Upper lobe of left lung (tissue), 4 donors: ENCODE measurements at regions not wholly inside any gene's neighbourhood (a gene's known extent, or its start where the extent isn't known, plus 50 kb on each side); places are given as distances from the start of the nearest gene placed in this dataset.

Source experiments
- EP300 ChIP-seq, 4 donors: sonication (generic); formaldehyde crosslinking; IDR thresholded peaks; one replicate each; pipeline ENCODE4 v1.5.1; 2017; ENCODE audit warnings: antibody characterized with exemption in 4 of 4, control low read depth in 2 of 4
- POLR2A ChIP-seq, 4 donors: fragments of 450-650 bp; IDR thresholded peaks; one replicate each; pipeline ENCODE4 v1.5.1; 2016 to 2017; ENCODE audit warnings: antibody characterized with exemption in 4 of 4, mild to moderate bottlenecking in 2 of 4
- POLR2AphosphoS5 ChIP-seq, 2 donors: sonication (generic); formaldehyde crosslinking; IDR thresholded peaks; one replicate each; pipeline ENCODE4 v1.5.1; 2017; ENCODE audit warnings: antibody characterized with exemption in 2 of 2
- TF ChIP-seq, protein P1 (sequence below), 6 experiments: fragments of 450-650 bp in 4 of 6; fragments of 200-600 bp in 2 of 6; sonication (generic) in 2 of 6; IDR thresholded peaks; one replicate each; pipeline ENCODE4 v1.5.1; 2016 to 2019; ENCODE audit warnings: antibody characterized with exemption in 6 of 6

GRCh38 chr6:131433927-131434326, 139.1 kb upstream of the ARG1 start:
- TF ChIP-seq POLR2A (IDR thresholded peaks at IDR 0.05): no peak
- no peak for TF ChIP-seq POLR2AphosphoS5 (IDR thresholded peaks at IDR 0.05)
- TF ChIP-seq, protein P1, sequence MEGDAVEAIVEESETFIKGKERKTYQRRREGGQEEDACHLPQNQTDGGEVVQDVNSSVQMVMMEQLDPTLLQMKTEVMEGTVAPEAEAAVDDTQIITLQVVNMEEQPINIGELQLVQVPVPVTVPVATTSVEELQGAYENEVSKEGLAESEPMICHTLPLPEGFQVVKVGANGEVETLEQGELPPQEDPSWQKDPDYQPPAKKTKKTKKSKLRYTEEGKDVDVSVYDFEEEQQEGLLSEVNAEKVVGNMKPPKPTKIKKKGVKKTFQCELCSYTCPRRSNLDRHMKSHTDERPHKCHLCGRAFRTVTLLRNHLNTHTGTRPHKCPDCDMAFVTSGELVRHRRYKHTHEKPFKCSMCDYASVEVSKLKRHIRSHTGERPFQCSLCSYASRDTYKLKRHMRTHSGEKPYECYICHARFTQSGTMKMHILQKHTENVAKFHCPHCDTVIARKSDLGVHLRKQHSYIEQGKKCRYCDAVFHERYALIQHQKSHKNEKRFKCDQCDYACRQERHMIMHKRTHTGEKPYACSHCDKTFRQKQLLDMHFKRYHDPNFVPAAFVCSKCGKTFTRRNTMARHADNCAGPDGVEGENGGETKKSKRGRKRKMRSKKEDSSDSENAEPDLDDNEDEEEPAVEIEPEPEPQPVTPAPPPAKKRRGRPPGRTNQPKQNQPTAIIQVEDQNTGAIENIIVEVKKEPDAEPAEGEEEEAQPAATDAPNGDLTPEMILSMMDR (IDR thresholded peaks at IDR 0.05): no peak
- no peak for TF ChIP-seq EP300 (IDR thresholded peaks at IDR 0.05)
